Gastrocnemius medialis (tissue), 4 donors: ENCODE measurements at regions not wholly inside any gene's neighbourhood (a gene's known extent, or its start where the extent isn't known, plus 50 kb on each side); places are given as distances from the start of the nearest gene placed in this dataset.

Source experiments
- ATAC-seq, 2 donors: fragments of 150-250 bp; one replicate each; pipeline ENCODE4 v1.9.1; 2016
- DNase-seq, 2 donors: peaks; one replicate each; pipeline ENCODE4 v3.0.0-alpha.2; 2019
- H3K27ac ChIP-seq, 4 donors: fragments of 200-600 bp; sonication (generic); 1 replicate in 1 of 4; 2 replicates in 3 of 4; pipeline ENCODE4 v1.5.1; 2016 to 2018; ENCODE audit warnings: mild to moderate bottlenecking in 2 of 4, moderate library complexity in 1 of 4
- H3K27me3 ChIP-seq, 3 donors: fragments of 200-600 bp; sonication (generic) in 2 of 3; 1 replicate in 1 of 3; 2 replicates in 2 of 3; pipeline versions ENCODE4 v1.5.1 to v1.6.0; 2016 to 2019; ENCODE audit warnings: mild to moderate bottlenecking in 1 of 3, moderate library complexity in 1 of 3
- H3K36me3 ChIP-seq, 2 donors: fragments of 200-600 bp; sonication (generic) in 1 of 2; one replicate each; pipeline ENCODE4 v1.5.1; 2017 to 2018
- H3K4me1 ChIP-seq, 2 donors: fragments of 200-600 bp; sonication (generic) in 1 of 2; one replicate each; pipeline ENCODE4 v1.5.1; 2016 to 2017; ENCODE audit warnings: mild to moderate bottlenecking in 2 of 2
- H3K4me3 ChIP-seq, 4 donors: fragments of 200-600 bp; sonication (generic) in 3 of 4; 1 replicate in 1 of 4; 2 replicates in 3 of 4; pipeline ENCODE4 v1.5.1; 2016 to 2019; ENCODE audit warnings: mild to moderate bottlenecking in 2 of 4
- H3K9me3 ChIP-seq, 3 donors: fragments of 200-600 bp; sonication (generic) in 2 of 3; 1 replicate in 1 of 3; 2 replicates in 2 of 3; pipeline ENCODE4 v1.5.1; 2016 to 2019
- CTCF ChIP-seq, 5 experiments: fragments of 450-650 bp in 3 of 5; fragments of 200-600 bp in 2 of 5; sonication (generic) in 2 of 5; IDR thresholded peaks in 4 of 5; conservative IDR thresholded peaks in 1 of 5; 1 replicate in 4 of 5; 2 replicates in 1 of 5; pipeline ENCODE4 v1.5.1; 2016 to 2019; ENCODE audit warnings: antibody characterized with exemption in 5 of 5, mild to moderate bottlenecking in 3 of 5, moderate library complexity in 3 of 5
- POLR2A ChIP-seq, 2 donors: fragments of 450-650 bp; IDR thresholded peaks; one replicate each; pipeline ENCODE4 v1.6.1; 2017; ENCODE audit warnings: antibody characterized with exemption in 2 of 2, mild to moderate bottlenecking in 2 of 2, moderate library complexity in 2 of 2
- in situ Hi-C, 4 donors: fragments of 200-750 bp; cut with MboI; loops; one replicate each; pipeline versions ENCODE4 v1.15.0 to v1.8.0; 2017; ENCODE audit warnings: low sequenced_read_pairs in 4 of 4
- intact Hi-C: fragments of 100-400 bp; cut with DNase I; formaldehyde crosslinking; loops from one replicate; pipeline ENCODE4 v1.15.1; 2023; ENCODE audit warnings: low total_unique reads

GRCh38 chr1:38464071-38464661 lies 395.4 kb downstream of the RRAGC start:
- DNase-seq (no peak), ATAC-seq (no peak)
- Histone ChIP-seq H3K27ac (no peak overlapping the region), H3K4me1 (no peaks in the 10 kb centered on the region), H3K36me3 (no peaks in the 10 kb centered on the region), H3K27me3 (peaks cover 0 to 5% (median 3%) of the 10 kb centered on the region in 3 donors), H3K9me3 (no peaks in the 10 kb centered on the region), H3K4me3 (no peak overlapping the region)
- in situ Hi-C loops (no loop called here), intact Hi-C loops (no loop called here)
- TF ChIP-seq CTCF (IDR thresholded peaks at IDR 0.05 in 4 of 5, conservative IDR thresholded peaks at IDR 0.05 in 1 of 5) = no peak
- no peak for TF ChIP-seq POLR2A (IDR thresholded peaks at IDR 0.05)

- ATAC-seq (no peak), DNase-seq (no peak)
- intact Hi-C loops = no loop called here
- H3K36me3 ChIP-seq = no peaks in the 10 kb centered on the region
- H3K27me3 ChIP-seq = peaks cover 0 to 5% (median 3%) of the 10 kb centered on the region in 3 donors
- H3K27ac ChIP-seq = no peak overlapping the region
- no peak overlapping the region for H3K4me3 ChIP-seq
- no peak for TF ChIP-seq CTCF (IDR thresholded peaks at IDR 0.05 in 4 of 5, conservative IDR thresholded peaks at IDR 0.05 in 1 of 5)
- no peak for TF ChIP-seq POLR2A (IDR thresholded peaks at IDR 0.05)
- in situ Hi-C loops = no loop called here
- no peaks in the 10 kb centered on the region for H3K9me3 ChIP-seq
- H3K4me1 ChIP-seq = no peaks in the 10 kb centered on the region
These were observed 396.5 kb downstream of the RRAGC start for GRCh38 chr1:38463074-38463473.

- H3K4me1 ChIP-seq = no peaks in the 10 kb centered on the region
- no peaks in the 10 kb centered on the region for H3K36me3 ChIP-seq
- intact Hi-C loops = no loop called here
- H3K27me3 ChIP-seq = peaks cover 0 to 4% (median 0%) of the 10 kb centered on the region in 3 donors
- in situ Hi-C loops = no loop called here
- H3K27ac ChIP-seq = no peak overlapping the region
- DNase-seq (no peak), ATAC-seq (no peak)
- TF ChIP-seq POLR2A (IDR thresholded peaks at IDR 0.05) = no peak
- TF ChIP-seq CTCF (IDR thresholded peaks at IDR 0.05 in 4 of 5, conservative IDR thresholded peaks at IDR 0.05 in 1 of 5) = no peak
- no peak overlapping the region for H3K4me3 ChIP-seq
- no peaks in the 10 kb centered on the region for H3K9me3 ChIP-seq
These were observed 403.1 kb downstream of the RRAGC start for GRCh38 chr1:38456531-38456876.

- Histone ChIP-seq H3K9me3 (no peaks in the 10 kb centered on the region), H3K36me3 (no peaks in the 10 kb centered on the region), H3K4me1 (no peaks in the 10 kb centered on the region), H3K27me3 (peaks cover 0 to 4% (median 0%) of the 10 kb centered on the region in 3 donors), H3K27ac (no peak overlapping the region), H3K4me3 (no peak overlapping the region)
- TF ChIP-seq CTCF (IDR thresholded peaks at IDR 0.05 in 4 of 5, conservative IDR thresholded peaks at IDR 0.05 in 1 of 5) (no peak), POLR2A (IDR thresholded peaks at IDR 0.05) (no peak)
- DNase-seq (no peak), ATAC-seq (no peak)
- intact Hi-C loops (no loop called here), in situ Hi-C loops (no loop called here)
These were observed 403.6 kb downstream of the RRAGC start for GRCh38 chr1:38455829-38456530.
